ENCODE measurements at regions not wholly inside any gene's neighbourhood (a gene's known extent, or its start where the extent isn't known, plus 50 kb on each side); places are given as distances from the start of the nearest gene placed in this dataset.

DNA sequence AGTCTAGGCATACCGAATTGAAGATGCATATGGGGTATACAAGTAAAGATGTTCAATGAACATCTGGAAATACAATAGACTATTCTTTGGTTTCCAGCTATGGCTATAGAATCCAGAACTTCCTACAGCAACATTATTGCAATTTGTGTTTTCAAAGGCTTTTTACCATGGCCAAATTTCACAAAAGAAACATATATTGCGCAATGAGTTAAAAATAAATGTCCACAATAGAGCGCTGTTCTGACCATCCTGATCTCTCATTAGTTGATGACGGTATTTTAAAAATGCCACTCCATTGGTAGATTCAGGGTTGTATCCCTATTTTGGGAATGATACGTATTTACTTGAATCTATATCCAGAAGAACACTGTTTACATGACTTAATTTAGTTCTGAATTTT, 139.2 kb downstream of the LINC00632 start:
- no peaks in the 10 kb centered on the region for H3K9me3 ChIP-seq (ENCODE audit: control insufficient read depth in 2 of 2, low read length in 2 of 2)
- no peak for ATAC-seq (ENCODE audit: low read depth in 2 of 2)
- H3K27ac Mint-ChIP-seq, result no peak overlapping the region

GRCh38 chrX:140860718-140861117, 141.7 kb upstream of the SPANXB1 start:
- Histone ChIP-seq H3K27ac (ENCODE audit: insufficient read depth, low read length, poor library complexity, severe bottlenecking) (no peak overlapping the region), H3K4me1 (ENCODE audit: control insufficient read depth, insufficient read depth, low read length, poor library complexity, severe bottlenecking) (no peaks in the 10 kb centered on the region), H3K36me3 (ENCODE audit: control insufficient read depth, insufficient read depth, low read length) (no peaks in the 10 kb centered on the region), H3K4me3 (ENCODE audit: low read depth, low read length) (no peak overlapping the region), H3K9me3 (ENCODE audit: control insufficient read depth in 2 of 2, low read length in 2 of 2) (no peaks in the 10 kb centered on the region), H3K27me3 (ENCODE audit: control insufficient read depth, insufficient read depth, low read length) (no peaks in the 10 kb centered on the region)
- H3K27me3 Mint-ChIP-seq, result no peaks in the 10 kb centered on the region
- H3K36me3 Mint-ChIP-seq, result no peaks in the 10 kb centered on the region
- H3K4me1 Mint-ChIP-seq, result peaks cover 0 to 2% (median 0%) of the 10 kb centered on the region in 4 donors
- H3K27ac Mint-ChIP-seq, result no peak overlapping the region
- DNase-seq (no peak), ATAC-seq (ENCODE audit: low read depth in 2 of 2) (no peak)
- no peak overlapping the region for H3K4me3 Mint-ChIP-seq
- H3K9me3 Mint-ChIP-seq, result peaks cover 0 to 2% (median 0%) of the 10 kb centered on the region in 7 donors

More for the DNA sequence above, 139.2 kb downstream of the LINC00632 start:
- Mint-ChIP-seq H3K4me1 (no peaks in the 10 kb centered on the region), H3K4me3 (no peak overlapping the region), H3K27me3 (no peaks in the 10 kb centered on the region), H3K36me3 (no peaks in the 10 kb centered on the region), H3K9me3 (peaks cover 0 to 3% (median 0%) of the 10 kb centered on the region in 7 donors)
- H3K4me1 ChIP-seq (ENCODE audit: control insufficient read depth, insufficient read depth, low read length, poor library complexity, severe bottlenecking), result no peaks in the 10 kb centered on the region
- H3K36me3 ChIP-seq (ENCODE audit: control insufficient read depth, insufficient read depth, low read length), result no peaks in the 10 kb centered on the region
- no peak overlapping the region for H3K4me3 ChIP-seq (ENCODE audit: low read depth, low read length)
- no peaks in the 10 kb centered on the region for H3K27me3 ChIP-seq (ENCODE audit: control insufficient read depth, insufficient read depth, low read length)
- no peak overlapping the region for H3K27ac ChIP-seq (ENCODE audit: insufficient read depth, low read length, poor library complexity, severe bottlenecking)
- no peak for DNase-seq

DNA sequence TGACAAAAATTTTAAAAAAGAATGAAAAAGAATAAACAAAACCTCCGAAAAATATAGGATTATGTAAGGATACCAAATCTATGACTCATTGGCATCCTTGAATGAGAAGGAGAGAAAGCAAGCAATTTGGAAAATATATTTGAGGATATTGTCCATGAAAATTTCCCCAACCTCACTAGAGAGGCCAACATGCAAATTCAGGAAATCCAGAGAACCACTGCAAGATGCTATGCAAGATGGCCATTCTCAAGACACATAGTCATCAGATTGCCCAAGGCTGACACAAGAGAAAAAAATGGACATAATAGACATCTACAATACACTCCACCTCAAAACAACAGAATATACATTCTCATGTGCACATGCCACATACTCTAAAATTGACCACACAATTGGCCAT, 135.9 kb upstream of the SPANXB1 start:
- no peaks in the 10 kb centered on the region for H3K36me3 ChIP-seq (ENCODE audit: control insufficient read depth, insufficient read depth, low read length)
- H3K4me1 ChIP-seq (ENCODE audit: control insufficient read depth, insufficient read depth, low read length, poor library complexity, severe bottlenecking), result no peaks in the 10 kb centered on the region
- no peak overlapping the region for H3K4me3 ChIP-seq (ENCODE audit: low read depth, low read length)
- DNase-seq (no peak), ATAC-seq (ENCODE audit: low read depth in 2 of 2) (no peak)
- no peak overlapping the region for H3K27ac Mint-ChIP-seq
- peaks cover 0 to 6% (median 2%) of the 10 kb centered on the region in 7 donors for H3K9me3 Mint-ChIP-seq
- no peak overlapping the region for H3K27ac ChIP-seq (ENCODE audit: insufficient read depth, low read length, poor library complexity, severe bottlenecking)
- H3K9me3 ChIP-seq (ENCODE audit: control insufficient read depth in 2 of 2, low read length in 2 of 2), result no peaks in the 10 kb centered on the region
- no peaks in the 10 kb centered on the region for H3K27me3 Mint-ChIP-seq
- no peaks in the 10 kb centered on the region for H3K27me3 ChIP-seq (ENCODE audit: control insufficient read depth, insufficient read depth, low read length)
- peaks cover 0 to 2% (median 0%) of the 10 kb centered on the region in 4 donors for H3K4me1 Mint-ChIP-seq
- H3K4me3 Mint-ChIP-seq, result no peak overlapping the region
- no peaks in the 10 kb centered on the region for H3K36me3 Mint-ChIP-seq

DNA sequence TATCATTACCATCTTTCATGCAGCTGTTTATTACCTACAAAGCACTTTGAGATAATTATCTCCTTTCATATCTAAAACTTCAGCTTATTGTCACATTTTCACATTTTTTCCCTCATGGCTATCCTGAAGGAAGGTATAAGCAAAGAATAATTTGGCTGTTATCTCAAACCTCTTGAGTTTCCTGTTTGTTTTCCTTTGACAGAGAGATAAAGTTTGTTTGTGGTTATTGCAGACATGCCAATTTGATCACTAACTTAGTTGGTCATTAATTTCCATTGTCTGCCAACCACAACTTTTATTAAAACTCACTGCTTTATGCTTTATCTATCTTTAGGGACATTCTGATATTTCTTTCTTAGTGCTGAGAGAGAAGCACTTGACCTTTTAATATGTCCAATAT, 89.8 kb upstream of the SPANXB1 start:
- H3K4me1 Mint-ChIP-seq, result peaks cover 0 to 2% (median 0%) of the 10 kb centered on the region in 4 donors
- Histone ChIP-seq H3K27me3 (ENCODE audit: control insufficient read depth, insufficient read depth, low read length) (no peaks in the 10 kb centered on the region), H3K27ac (ENCODE audit: insufficient read depth, low read length, poor library complexity, severe bottlenecking) (no peak overlapping the region), H3K36me3 (ENCODE audit: control insufficient read depth, insufficient read depth, low read length) (no peaks in the 10 kb centered on the region), H3K9me3 (ENCODE audit: control insufficient read depth in 2 of 2, low read length in 2 of 2) (no peaks in the 10 kb centered on the region), H3K4me1 (ENCODE audit: control insufficient read depth, insufficient read depth, low read length, poor library complexity, severe bottlenecking) (no peaks in the 10 kb centered on the region), H3K4me3 (ENCODE audit: low read depth, low read length) (no peak overlapping the region)
- peaks cover 0 to 3% (median 0%) of the 10 kb centered on the region in 7 donors for H3K9me3 Mint-ChIP-seq
- H3K27me3 Mint-ChIP-seq, result no peaks in the 10 kb centered on the region
- DNase-seq, result no peak
- ATAC-seq (ENCODE audit: low read depth in 2 of 2), result no peak
- no peak overlapping the region for H3K4me3 Mint-ChIP-seq
- H3K36me3 Mint-ChIP-seq, result no peaks in the 10 kb centered on the region
- H3K27ac Mint-ChIP-seq, result no peak overlapping the region

DNA sequence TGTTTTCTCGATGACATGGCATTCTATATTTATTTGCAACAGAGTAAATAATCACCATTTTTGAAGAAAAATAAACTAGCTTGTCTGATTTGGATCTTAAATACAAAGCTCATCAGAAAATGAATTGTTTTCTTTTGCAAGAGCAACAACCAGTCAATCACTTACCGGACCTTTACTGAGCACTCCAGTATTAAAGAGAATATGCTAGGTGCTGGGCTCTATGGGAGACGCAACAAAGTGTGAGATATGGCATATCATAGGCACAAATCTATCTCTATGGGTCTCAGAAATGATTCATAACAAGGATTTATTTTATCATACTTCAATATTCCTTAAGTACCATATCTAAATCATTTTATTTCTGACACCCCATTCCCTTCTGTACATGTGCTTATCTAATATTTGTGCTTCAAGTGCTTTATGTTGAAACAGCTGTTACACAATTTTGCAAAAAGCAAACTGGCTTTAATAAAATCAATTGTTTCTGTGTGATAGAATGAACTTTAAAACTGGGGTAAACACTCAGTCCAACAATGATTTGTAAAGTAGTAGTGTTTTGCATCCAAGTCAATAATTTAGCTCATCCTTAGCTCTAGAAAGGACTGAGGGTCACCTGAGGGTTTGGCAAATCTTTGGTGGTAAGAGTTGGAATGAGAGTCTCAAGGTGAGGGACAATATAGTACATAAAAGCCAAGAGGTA, 88.4 kb upstream of the SPANXB1 start:
- Histone ChIP-seq H3K27me3 (ENCODE audit: control insufficient read depth, insufficient read depth, low read length) (no peaks in the 10 kb centered on the region), H3K4me1 (ENCODE audit: control insufficient read depth, insufficient read depth, low read length, poor library complexity, severe bottlenecking) (no peaks in the 10 kb centered on the region), H3K9me3 (ENCODE audit: control insufficient read depth in 2 of 2, low read length in 2 of 2) (no peaks in the 10 kb centered on the region), H3K4me3 (ENCODE audit: low read depth, low read length) (no peak overlapping the region), H3K36me3 (ENCODE audit: control insufficient read depth, insufficient read depth, low read length) (no peaks in the 10 kb centered on the region), H3K27ac (ENCODE audit: insufficient read depth, low read length, poor library complexity, severe bottlenecking) (no peak overlapping the region)
- no peak overlapping the region for H3K4me3 Mint-ChIP-seq
- peaks cover 0 to 7% (median 0%) of the 10 kb centered on the region in 4 donors for H3K4me1 Mint-ChIP-seq
- DNase-seq (no peak), ATAC-seq (ENCODE audit: low read depth in 2 of 2) (no peak)
- no peaks in the 10 kb centered on the region for H3K36me3 Mint-ChIP-seq
- no peak overlapping the region for H3K27ac Mint-ChIP-seq
- no peaks in the 10 kb centered on the region for H3K27me3 Mint-ChIP-seq
- peaks cover 0 to 1% (median 0%) of the 10 kb centered on the region in 7 donors for H3K9me3 Mint-ChIP-seq

GRCh38 chrX:140916872-140917271, 85.5 kb upstream of the SPANXB1 start:
- H3K4me1 ChIP-seq (ENCODE audit: control insufficient read depth, insufficient read depth, low read length, poor library complexity, severe bottlenecking), result no peaks in the 10 kb centered on the region
- no peaks in the 10 kb centered on the region for H3K36me3 ChIP-seq (ENCODE audit: control insufficient read depth, insufficient read depth, low read length)
- no peak overlapping the region for H3K4me3 Mint-ChIP-seq
- H3K4me3 ChIP-seq (ENCODE audit: low read depth, low read length), result no peak overlapping the region
- no peak for ATAC-seq (ENCODE audit: low read depth in 2 of 2)
- peaks cover 0 to 2% (median 0%) of the 10 kb centered on the region in 7 donors for H3K9me3 Mint-ChIP-seq
- no peak overlapping the region for H3K27ac Mint-ChIP-seq
- H3K27me3 Mint-ChIP-seq, result no peaks in the 10 kb centered on the region
- no peaks in the 10 kb centered on the region for H3K27me3 ChIP-seq (ENCODE audit: control insufficient read depth, insufficient read depth, low read length)
- DNase-seq, result no peak
- no peaks in the 10 kb centered on the region for H3K36me3 Mint-ChIP-seq
- H3K4me1 Mint-ChIP-seq, result peaks cover 0 to 7% (median 0%) of the 10 kb centered on the region in 4 donors
- no peak overlapping the region for H3K27ac ChIP-seq (ENCODE audit: insufficient read depth, low read length, poor library complexity, severe bottlenecking)
- no peaks in the 10 kb centered on the region for H3K9me3 ChIP-seq (ENCODE audit: control insufficient read depth in 2 of 2, low read length in 2 of 2)

GRCh38 chrX:140917354-140918115, 84.9 kb upstream of the SPANXB1 start:
- H3K9me3 Mint-ChIP-seq, result peaks cover 0 to 2% (median 0%) of the 10 kb centered on the region in 7 donors
- no peaks in the 10 kb centered on the region for H3K27me3 Mint-ChIP-seq
- ATAC-seq (ENCODE audit: low read depth in 2 of 2), result no peak
- no peaks in the 10 kb centered on the region for H3K27me3 ChIP-seq (ENCODE audit: control insufficient read depth, insufficient read depth, low read length)
- H3K4me1 ChIP-seq (ENCODE audit: control insufficient read depth, insufficient read depth, low read length, poor library complexity, severe bottlenecking), result no peaks in the 10 kb centered on the region
- H3K4me3 ChIP-seq (ENCODE audit: low read depth, low read length), result no peak overlapping the region
- H3K9me3 ChIP-seq (ENCODE audit: control insufficient read depth in 2 of 2, low read length in 2 of 2), result no peaks in the 10 kb centered on the region
- H3K36me3 ChIP-seq (ENCODE audit: control insufficient read depth, insufficient read depth, low read length), result no peaks in the 10 kb centered on the region
- no peak overlapping the region for H3K4me3 Mint-ChIP-seq
- no peak overlapping the region for H3K27ac ChIP-seq (ENCODE audit: insufficient read depth, low read length, poor library complexity, severe bottlenecking)
- no peaks in the 10 kb centered on the region for H3K36me3 Mint-ChIP-seq
- DNase-seq, result no peak
- H3K27ac Mint-ChIP-seq, result peak overlapping the region in 1 of 3 donors; percentile 26
- peaks cover 0 to 7% (median 0%) of the 10 kb centered on the region in 4 donors for H3K4me1 Mint-ChIP-seq

Data from CD4-positive, CD25-positive, alpha-beta regulatory T cell (primary cell).